Neural cell (in vitro differentiated cells): ENCODE measurements at regions not wholly inside any gene's neighbourhood (a gene's known extent, or its start where the extent isn't known, plus 50 kb on each side); places are given as distances from the start of the nearest gene placed in this dataset.

Experiments
- CTCF ChIP-seq: fragments of 450-650 bp; IDR thresholded peaks from 2 replicates; pipeline ENCODE4 v1.5.1; 2014; ENCODE audit warnings: antibody characterized with exemption, mild to moderate bottlenecking, moderate library complexity; ENCODE audit not compliant: poor library complexity, severe bottlenecking
- EP300 ChIP-seq: fragments of 450-650 bp; conservative IDR thresholded peaks from 2 replicates; pipeline ENCODE4 v1.6.1; 2014; ENCODE audit warnings: antibody characterized with exemption, mild to moderate bottlenecking, moderate library complexity; ENCODE audit not compliant: poor library complexity, severe bottlenecking
- EZH2 ChIP-seq: fragments of 200-600, 300-800 bp; shearing (Covaris generic), sonication (generic); IDR thresholded peaks from 2 replicates; pipeline ENCODE4 v1.6.1; 2014; ENCODE audit warnings: antibody characterized with exemption, low read length, borderline replicate concordance, mild to moderate bottlenecking; ENCODE audit not compliant: insufficient read depth, poor library complexity, severe bottlenecking
- POLR2AphosphoS5 ChIP-seq: IDR thresholded peaks from 2 replicates; pipeline ENCODE4 v1.6.1; 2012
- RAD21 ChIP-seq: fragments of 450-650 bp; conservative IDR thresholded peaks from 2 replicates; pipeline ENCODE4 v1.6.1; 2014; ENCODE audit warnings: antibody characterized with exemption, mild to moderate bottlenecking, moderate library complexity
- SMC3 ChIP-seq: fragments of 450-650 bp; conservative IDR thresholded peaks from 2 replicates; pipeline ENCODE4 v1.6.1; 2014; ENCODE audit warnings: antibody characterized with exemption, mild to moderate bottlenecking, moderate library complexity; ENCODE audit not compliant: poor library complexity
- TAF1 ChIP-seq: IDR thresholded peaks from 2 replicates; pipeline ENCODE4 v1.6.1; 2012; ENCODE audit warnings: low read depth
- TF ChIP-seq, protein P1 (sequence below): IDR thresholded peaks from 2 replicates; pipeline ENCODE4 v1.6.1; 2012; ENCODE audit warnings: borderline replicate concordance

DNA sequence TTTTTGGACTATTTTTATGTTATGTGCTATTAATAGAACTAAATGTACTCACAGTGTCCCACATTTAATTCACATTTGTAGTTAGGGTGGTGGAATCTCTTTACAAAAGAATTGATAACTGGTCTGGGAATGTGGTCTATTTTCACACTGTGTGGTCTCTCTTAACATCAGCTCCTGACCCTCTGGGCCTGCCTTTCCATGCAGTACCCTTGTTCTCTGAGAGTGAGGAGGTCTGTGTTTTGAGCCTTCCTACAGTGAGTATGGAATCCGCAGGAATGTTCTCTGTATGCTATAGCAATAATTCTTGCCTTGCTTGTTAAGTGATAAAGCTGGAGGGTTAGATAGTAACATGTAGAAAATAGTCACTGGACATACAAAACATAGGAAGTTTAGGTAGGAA, 717.3 kb upstream of the POU3F2 start:
- TF ChIP-seq TAF1 (no peak), EP300 (no peak), POLR2AphosphoS5 (no peak), CTCF (no peak), EZH2 (no peak), SMC3 (no peak), RAD21 (no peak)
- TF ChIP-seq, protein P1, sequence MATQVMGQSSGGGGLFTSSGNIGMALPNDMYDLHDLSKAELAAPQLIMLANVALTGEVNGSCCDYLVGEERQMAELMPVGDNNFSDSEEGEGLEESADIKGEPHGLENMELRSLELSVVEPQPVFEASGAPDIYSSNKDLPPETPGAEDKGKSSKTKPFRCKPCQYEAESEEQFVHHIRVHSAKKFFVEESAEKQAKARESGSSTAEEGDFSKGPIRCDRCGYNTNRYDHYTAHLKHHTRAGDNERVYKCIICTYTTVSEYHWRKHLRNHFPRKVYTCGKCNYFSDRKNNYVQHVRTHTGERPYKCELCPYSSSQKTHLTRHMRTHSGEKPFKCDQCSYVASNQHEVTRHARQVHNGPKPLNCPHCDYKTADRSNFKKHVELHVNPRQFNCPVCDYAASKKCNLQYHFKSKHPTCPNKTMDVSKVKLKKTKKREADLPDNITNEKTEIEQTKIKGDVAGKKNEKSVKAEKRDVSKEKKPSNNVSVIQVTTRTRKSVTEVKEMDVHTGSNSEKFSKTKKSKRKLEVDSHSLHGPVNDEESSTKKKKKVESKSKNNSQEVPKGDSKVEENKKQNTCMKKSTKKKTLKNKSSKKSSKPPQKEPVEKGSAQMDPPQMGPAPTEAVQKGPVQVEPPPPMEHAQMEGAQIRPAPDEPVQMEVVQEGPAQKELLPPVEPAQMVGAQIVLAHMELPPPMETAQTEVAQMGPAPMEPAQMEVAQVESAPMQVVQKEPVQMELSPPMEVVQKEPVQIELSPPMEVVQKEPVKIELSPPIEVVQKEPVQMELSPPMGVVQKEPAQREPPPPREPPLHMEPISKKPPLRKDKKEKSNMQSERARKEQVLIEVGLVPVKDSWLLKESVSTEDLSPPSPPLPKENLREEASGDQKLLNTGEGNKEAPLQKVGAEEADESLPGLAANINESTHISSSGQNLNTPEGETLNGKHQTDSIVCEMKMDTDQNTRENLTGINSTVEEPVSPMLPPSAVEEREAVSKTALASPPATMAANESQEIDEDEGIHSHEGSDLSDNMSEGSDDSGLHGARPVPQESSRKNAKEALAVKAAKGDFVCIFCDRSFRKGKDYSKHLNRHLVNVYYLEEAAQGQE = peak; percentile 38
